Parathyroid adenoma (tissue), 2 donors: ENCODE measurements at regions not wholly inside any gene's neighbourhood (a gene's known extent, or its start where the extent isn't known, plus 50 kb on each side); places are given as distances from the start of the nearest gene placed in this dataset.

Experiments
- H2AFZ ChIP-seq: fragments of 300-600 bp; sonication (generic); one replicate; pipeline ENCODE4 v1.7.0; 2017; ENCODE audit warnings: antibody characterized with exemption, mild to moderate bottlenecking
- H3K27ac ChIP-seq: fragments of 300-600 bp; sonication (generic); one replicate; pipeline ENCODE4 v1.7.0; 2017
- H3K27me3 ChIP-seq: fragments of 300-600 bp; sonication (generic); one replicate; pipeline ENCODE4 v1.7.0; 2017; ENCODE audit warnings: low read length; ENCODE audit not compliant: control insufficient read depth, insufficient read depth
- H3K36me3 ChIP-seq: fragments of 300-600 bp; sonication (generic); one replicate; pipeline ENCODE4 v1.7.0; 2017; ENCODE audit warnings: low read length; ENCODE audit not compliant: control insufficient read depth, insufficient read depth
- H3K4me1 ChIP-seq: fragments of 300-600 bp; sonication (generic); one replicate; pipeline ENCODE4 v1.7.0; 2017; ENCODE audit warnings: control low read depth
- H3K4me2 ChIP-seq: fragments of 300-600 bp; sonication (generic); one replicate; pipeline ENCODE4 v1.7.0; 2017; ENCODE audit warnings: low read length
- H3K4me3 ChIP-seq: fragments of 300-600 bp; sonication (generic); one replicate; pipeline ENCODE4 v1.7.0; 2017; ENCODE audit warnings: low read depth, low read length
- H3K79me2 ChIP-seq: fragments of 300-600 bp; sonication (generic); one replicate; pipeline ENCODE4 v1.7.0; 2017; ENCODE audit warnings: control low read depth
- H3K9ac ChIP-seq: fragments of 300-600 bp; sonication (generic); one replicate; pipeline ENCODE4 v1.7.0; 2017; ENCODE audit warnings: mild to moderate bottlenecking
- H3K9me3 ChIP-seq: fragments of 300-600 bp; sonication (generic); one replicate; pipeline ENCODE4 v1.7.0; 2017; ENCODE audit warnings: low read length; ENCODE audit not compliant: control insufficient read depth
- TF ChIP-seq, protein P1 (sequence below): fragments of 300-600 bp; sonication (generic); IDR thresholded peaks from one replicate; pipeline ENCODE4 v1.7.0; 2017; ENCODE audit warnings: antibody characterized with exemption, mild to moderate bottlenecking
- donor health status: primary hyperparathyroidism.

- Histone ChIP-seq H3K4me2 (no peak overlapping the region), H3K4me3 (no peak overlapping the region), H3K79me2 (no peaks in the 10 kb centered on the region), H3K9me3 (no peaks in the 10 kb centered on the region), H3K27ac (no peak overlapping the region), H3K4me1 (no peaks in the 10 kb centered on the region), H3K36me3 (no peaks in the 10 kb centered on the region), H3K27me3 (no peaks in the 10 kb centered on the region), H2AFZ (no peak overlapping the region), H3K9ac (no peak overlapping the region)
- TF ChIP-seq, protein P1, sequence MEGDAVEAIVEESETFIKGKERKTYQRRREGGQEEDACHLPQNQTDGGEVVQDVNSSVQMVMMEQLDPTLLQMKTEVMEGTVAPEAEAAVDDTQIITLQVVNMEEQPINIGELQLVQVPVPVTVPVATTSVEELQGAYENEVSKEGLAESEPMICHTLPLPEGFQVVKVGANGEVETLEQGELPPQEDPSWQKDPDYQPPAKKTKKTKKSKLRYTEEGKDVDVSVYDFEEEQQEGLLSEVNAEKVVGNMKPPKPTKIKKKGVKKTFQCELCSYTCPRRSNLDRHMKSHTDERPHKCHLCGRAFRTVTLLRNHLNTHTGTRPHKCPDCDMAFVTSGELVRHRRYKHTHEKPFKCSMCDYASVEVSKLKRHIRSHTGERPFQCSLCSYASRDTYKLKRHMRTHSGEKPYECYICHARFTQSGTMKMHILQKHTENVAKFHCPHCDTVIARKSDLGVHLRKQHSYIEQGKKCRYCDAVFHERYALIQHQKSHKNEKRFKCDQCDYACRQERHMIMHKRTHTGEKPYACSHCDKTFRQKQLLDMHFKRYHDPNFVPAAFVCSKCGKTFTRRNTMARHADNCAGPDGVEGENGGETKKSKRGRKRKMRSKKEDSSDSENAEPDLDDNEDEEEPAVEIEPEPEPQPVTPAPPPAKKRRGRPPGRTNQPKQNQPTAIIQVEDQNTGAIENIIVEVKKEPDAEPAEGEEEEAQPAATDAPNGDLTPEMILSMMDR, result no peak
Observed at GRCh38 chr15:53320816-53321215, 438.6 kb downstream of the WDR72 start.

- no peak overlapping the region for H3K4me3 ChIP-seq
- H3K27me3 ChIP-seq, result no peaks in the 10 kb centered on the region
- TF ChIP-seq, protein P1, result no peak
- H2AFZ ChIP-seq, result no peak overlapping the region
- H3K9ac ChIP-seq, result no peak overlapping the region
- H3K4me2 ChIP-seq, result no peak overlapping the region
- H3K36me3 ChIP-seq, result no peaks in the 10 kb centered on the region
- H3K27ac ChIP-seq, result no peak overlapping the region
- no peaks in the 10 kb centered on the region for H3K79me2 ChIP-seq
- no peaks in the 10 kb centered on the region for H3K9me3 ChIP-seq
- no peaks in the 10 kb centered on the region for H3K4me1 ChIP-seq
Observed at GRCh38 chr15:53312707-53313106, 446.8 kb downstream of the WDR72 start.

- H3K9me3 ChIP-seq, result no peaks in the 10 kb centered on the region
- H3K36me3 ChIP-seq, result no peaks in the 10 kb centered on the region
- no peak overlapping the region for H3K4me3 ChIP-seq
- no peak overlapping the region for H3K27ac ChIP-seq
- no peak overlapping the region for H3K4me2 ChIP-seq
- TF ChIP-seq, protein P1, result no peak
- H3K4me1 ChIP-seq, result no peaks in the 10 kb centered on the region
- no peaks in the 10 kb centered on the region for H3K27me3 ChIP-seq
- H3K9ac ChIP-seq, result no peak overlapping the region
- no peaks in the 10 kb centered on the region for H3K79me2 ChIP-seq
- no peak overlapping the region for H2AFZ ChIP-seq
Observed at GRCh38 chr15:53310709-53311108, 448.8 kb downstream of the WDR72 start.

DNA sequence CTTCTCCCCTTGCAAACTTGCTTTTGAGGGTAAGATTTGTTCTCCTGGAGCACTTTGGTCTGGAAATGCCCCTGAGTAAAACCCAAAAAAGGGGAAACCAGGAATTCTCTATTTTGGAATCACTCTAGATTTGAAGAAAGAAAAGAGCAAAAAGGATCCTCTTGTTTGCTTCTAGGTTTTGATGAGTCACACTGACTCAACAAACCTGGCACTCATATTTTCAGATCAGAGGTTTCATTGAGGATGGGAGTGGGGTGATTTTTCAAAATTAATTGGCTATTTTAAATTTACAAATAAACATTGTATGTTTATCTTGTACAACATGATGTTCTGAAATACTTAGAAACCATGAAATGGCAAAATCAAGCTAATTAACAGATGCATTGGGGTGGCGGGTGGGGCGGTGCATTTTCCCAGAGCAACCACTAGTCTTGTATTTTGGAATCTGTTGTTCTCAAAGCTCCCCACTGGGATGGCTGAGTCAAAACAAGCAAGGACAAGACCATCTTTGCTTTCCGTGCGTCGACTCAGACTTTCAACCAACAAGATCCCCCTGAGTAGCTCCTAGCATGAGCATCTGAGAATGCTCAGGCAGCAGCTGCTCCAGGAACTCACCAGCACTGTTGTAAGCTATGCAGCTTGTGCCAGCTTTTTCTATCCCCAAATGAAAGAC, 451.4 kb downstream of the WDR72 start:
- Histone ChIP-seq H3K27me3 (no peaks in the 10 kb centered on the region), H3K9ac (no peak overlapping the region), H3K36me3 (no peaks in the 10 kb centered on the region), H2AFZ (no peak overlapping the region), H3K4me2 (no peak overlapping the region), H3K4me3 (no peak overlapping the region), H3K4me1 (no peaks in the 10 kb centered on the region), H3K79me2 (no peaks in the 10 kb centered on the region), H3K9me3 (no peaks in the 10 kb centered on the region), H3K27ac (no peak overlapping the region)
- TF ChIP-seq, protein P1, result no peak

GRCh38 chr15:53305554-53305953, 453.9 kb downstream of the WDR72 start:
- H3K9ac ChIP-seq, result no peak overlapping the region
- H2AFZ ChIP-seq, result no peak overlapping the region
- TF ChIP-seq, protein P1, result no peak
- no peaks in the 10 kb centered on the region for H3K79me2 ChIP-seq
- no peak overlapping the region for H3K4me2 ChIP-seq
- H3K4me3 ChIP-seq, result no peak overlapping the region
- no peaks in the 10 kb centered on the region for H3K27me3 ChIP-seq
- H3K4me1 ChIP-seq, result no peaks in the 10 kb centered on the region
- H3K36me3 ChIP-seq, result no peaks in the 10 kb centered on the region
- H3K27ac ChIP-seq, result no peak overlapping the region
- H3K9me3 ChIP-seq, result no peaks in the 10 kb centered on the region
